ENCODE measurements at regions not wholly inside any gene's neighbourhood (a gene's known extent, or its start where the extent isn't known, plus 50 kb on each side); places are given as distances from the start of the nearest gene placed in this dataset.
A peak's percentile ranks its signal among the peaks of the same experiment; 100 is the strongest.

GRCh38 chr5:68805444-68805843 lies 288.4 kb upstream of the SLC30A5 start:
- ChIA-PET CTCF (interaction anchor here (0.5 to 0.8 kb wide), 2 partner anchors 13 to 15 kb away, joined by 3 to 6 read pairs; no protein-coding TSS in a partner anchor), POLR2A (no interaction called here)
- no peaks in the 10 kb centered on the region for H3K4me1 ChIP-seq (ENCODE audit: control insufficient read depth, insufficient read depth, low read length)
- no peaks in the 10 kb centered on the region for H3K9me3 ChIP-seq (ENCODE audit: control insufficient read depth, insufficient read depth, low read depth, low read length)
- no peak overlapping the region for H3K4me3 ChIP-seq (ENCODE audit: low read depth, low read length)
- no peaks in the 10 kb centered on the region for H3K36me3 ChIP-seq (ENCODE audit: control insufficient read depth in 2 of 2, insufficient read depth in 1 of 2, low read length in 2 of 2)
- no peak overlapping the region for H3K27ac ChIP-seq (ENCODE audit: extremely low read depth, low read depth, low read length)
- peak; percentile 27 for TF ChIP-seq SETDB1 (IDR thresholded peaks at IDR 0.05; ENCODE audit: insufficient read length, low read length)
- no peak for TF ChIP-seq KLF8 (tag by site-specific recombination; IDR thresholded peaks at IDR 0.05)
- TF ChIP-seq ZNF133 (tag by site-specific recombination; IDR thresholded peaks at IDR 0.05), result peak; percentile 95

GRCh38 chr5:68817632-68818031 lies 276.2 kb upstream of the SLC30A5 start:
- ChIA-PET CTCF (interaction anchor here (1.2 kb wide), 1 partner anchor 13 kb away, joined by 3 read pairs; no protein-coding TSS in a partner anchor), POLR2A (no interaction called here)
- H3K36me3 ChIP-seq (ENCODE audit: control insufficient read depth in 2 of 2, insufficient read depth in 1 of 2, low read length in 2 of 2), result no peaks in the 10 kb centered on the region
- H3K27ac ChIP-seq (ENCODE audit: extremely low read depth, low read depth, low read length), result no peak overlapping the region
- H3K9me3 ChIP-seq (ENCODE audit: control insufficient read depth, insufficient read depth, low read depth, low read length), result no peaks in the 10 kb centered on the region
- H3K4me3 ChIP-seq (ENCODE audit: low read depth, low read length), result no peak overlapping the region
- TF ChIP-seq ZBTB6 (tag by site-specific recombination; IDR thresholded peaks at IDR 0.05), result no peak
- no peak for TF ChIP-seq ZNF214 (tag by site-specific recombination; IDR thresholded peaks at IDR 0.05; ENCODE audit: borderline replicate concordance)
- TF ChIP-seq ZNF324 (tag by site-specific recombination; IDR thresholded peaks at IDR 0.05), result no peak
- no peak for TF ChIP-seq ZNF521 (tag by site-specific recombination; IDR thresholded peaks at IDR 0.05)
- TF ChIP-seq ZNF792 (tag by site-specific recombination; IDR thresholded peaks at IDR 0.05), result no peak
- no peak for TF ChIP-seq ZNF530 (tag by site-specific recombination; IDR thresholded peaks at IDR 0.05; ENCODE audit: low read depth)
- TF ChIP-seq ZNF558 (tag by site-specific recombination; IDR thresholded peaks at IDR 0.05), result no peak
- TF ChIP-seq YY2 (tag by site-specific recombination; IDR thresholded peaks at IDR 0.05), result no peak
- TF ChIP-seq RBAK (tag by site-specific recombination; IDR thresholded peaks at IDR 0.05), result no peak
- no peak for TF ChIP-seq KLF1 (tag by site-specific recombination; IDR thresholded peaks at IDR 0.05)
- no peaks in the 10 kb centered on the region for H3K4me1 ChIP-seq (ENCODE audit: control insufficient read depth, insufficient read depth, low read length)

- H3K4me3 ChIP-seq (ENCODE audit: low read depth, low read length), result no peak overlapping the region
- no peak for TF ChIP-seq ZNF658 (tag by site-specific recombination; IDR thresholded peaks at IDR 0.05)
- no peak for TF ChIP-seq ZBTB20 (tag by site-specific recombination; IDR thresholded peaks at IDR 0.05)
- TF ChIP-seq PATZ1 (tag by site-specific recombination; IDR thresholded peaks at IDR 0.05), result no peak
- TF ChIP-seq ZNF112 (tag by site-specific recombination; IDR thresholded peaks at IDR 0.05), result no peak
- TF ChIP-seq ZNF423 (tag by site-specific recombination; IDR thresholded peaks at IDR 0.05), result no peak
- no peak for TF ChIP-seq ZNF311 (tag by site-specific recombination; IDR thresholded peaks at IDR 0.05; ENCODE audit: borderline replicate concordance)
- TF ChIP-seq ZNF677 (tag by site-specific recombination; IDR thresholded peaks at IDR 0.05), result no peak
- no peak for TF ChIP-seq ZNF341 (tag by site-specific recombination; IDR thresholded peaks at IDR 0.05; ENCODE audit: low read depth)
- no peak for TF ChIP-seq ZNF26 (tag by site-specific recombination; IDR thresholded peaks at IDR 0.05)
- no peak for TF ChIP-seq ZNF292 (tag by site-specific recombination; IDR thresholded peaks at IDR 0.05; ENCODE audit: borderline replicate concordance, low read depth)
- no peak for TF ChIP-seq ZNF660 (tag by site-specific recombination; IDR thresholded peaks at IDR 0.05)
- TF ChIP-seq EGR2 (tag by site-specific recombination; IDR thresholded peaks at IDR 0.05; ENCODE audit: low read depth), result no peak
- no peak for TF ChIP-seq ZNF335 (tag by site-specific recombination; conservative IDR thresholded peaks at IDR 0.05)
- no peak for TF ChIP-seq KLF7 (tag by site-specific recombination; IDR thresholded peaks at IDR 0.05; ENCODE audit: borderline replicate concordance)
- TF ChIP-seq BCL11B (tag by site-specific recombination; IDR thresholded peaks at IDR 0.05; ENCODE audit: low read depth), result no peak
- CTCF ChIA-PET, result interaction anchor here (1.2 kb wide), 1 partner anchor 13 kb away, joined by 3 read pairs; no protein-coding TSS in a partner anchor
- no peaks in the 10 kb centered on the region for H3K9me3 ChIP-seq (ENCODE audit: control insufficient read depth, insufficient read depth, low read depth, low read length)
- POLR2A ChIA-PET, result no interaction called here
- no peak overlapping the region for H3K27ac ChIP-seq (ENCODE audit: extremely low read depth, low read depth, low read length)
- H3K36me3 ChIP-seq (ENCODE audit: control insufficient read depth in 2 of 2, insufficient read depth in 1 of 2, low read length in 2 of 2), result no peaks in the 10 kb centered on the region
- H3K4me1 ChIP-seq (ENCODE audit: control insufficient read depth, insufficient read depth, low read length), result no peaks in the 10 kb centered on the region
Observed at GRCh38 chr5:68818057-68818695, 275.6 kb upstream of the SLC30A5 start.
